PC-3 (cell line): ENCODE measurements at regions not wholly inside any gene's neighbourhood (a gene's known extent, or its start where the extent isn't known, plus 50 kb on each side); places are given as distances from the start of the nearest gene placed in this dataset.

ENCODE experiments used
- ATAC-seq: fragments of 200-7000 bp; cut with Tn5 transposase; 2 replicates; pipeline ENCODE4 v1.9.1; 2020; ENCODE audit warnings: mild to moderate bottlenecking, moderate library complexity
- BruUV-seq: library from RNA; stranded (reverse); fragments of 400-500 nt; replicated peaks from 2 replicates; lab custom pipeline; 2021; lab: Mats Ljungman, UMichigan
- CTCF ChIA-PET: fragments of 300-600 bp; sonication (Branson Sonifier 250); formaldehyde crosslinking; loops from one replicate; lab custom pipeline; 2022; ENCODE audit warnings: antibody characterized with exemption; lab: Charles Lee
- POLR2A ChIA-PET: fragments of 300-600 bp; sonication (Branson Sonifier 250); formaldehyde crosslinking; loops from one replicate; lab custom pipeline; 2022; ENCODE audit warnings: antibody characterized with exemption; ENCODE audit not compliant: unreplicated experiment; lab: Charles Lee
- DNase-seq: peaks from one replicate; pipeline ENCODE4 v3.0.0-alpha.2; 2015
- H2AFZ ChIP-seq: fragments of 300-600 bp; sonication (generic); 2 replicates; pipeline ENCODE4 v1.6.0; 2016; ENCODE audit warnings: antibody characterized with exemption, low read length
- H3F3A ChIP-seq: fragments of 300-600 bp; sonication (generic); one replicate; pipeline ENCODE4 v1.6.0; 2017; ENCODE audit warnings: antibody characterized with exemption, low read length, control low read depth, mild to moderate bottlenecking; ENCODE audit not compliant: unreplicated experiment
- H3K27ac ChIP-seq: fragments of 300-600 bp; sonication (generic); 2 replicates; pipeline ENCODE4 v1.5.1; 2016; ENCODE audit warnings: mild to moderate bottlenecking, low read length
- H3K27me3 ChIP-seq: fragments of 300-600 bp; sonication (generic); 2 replicates; pipeline ENCODE4 v1.6.1; 2016; ENCODE audit warnings: low read length, mixed read lengths
- H3K36me3 ChIP-seq: fragments of 300-600 bp; sonication (generic); 2 replicates; pipeline ENCODE4 v1.6.1; 2016; ENCODE audit warnings: low read depth, mixed run types, low read length, mixed read lengths
- H3K4me1 ChIP-seq: fragments of 300-600 bp; sonication (generic); 2 replicates; pipeline ENCODE4 v1.5.1; 2016; ENCODE audit warnings: low read length; ENCODE audit not compliant: insufficient read depth
- H3K4me2 ChIP-seq: fragments of 300-600 bp; sonication (generic); 2 replicates; pipeline ENCODE4 v1.6.0; 2016; ENCODE audit warnings: low read length
- H3K4me3 ChIP-seq: fragments of 300-600 bp; sonication (generic); 2 replicates; pipeline ENCODE4 v1.5.1; 2016; ENCODE audit warnings: mild to moderate bottlenecking, low read length, mixed read lengths
- H3K79me2 ChIP-seq: fragments of 300-600 bp; sonication (generic); 2 replicates; pipeline ENCODE4 v1.6.1; 2017; ENCODE audit warnings: low read length, mixed read lengths
- H3K9ac ChIP-seq: fragments of 300-600 bp; sonication (generic); 2 replicates; pipeline ENCODE4 v1.6.0; 2016; ENCODE audit warnings: mild to moderate bottlenecking, low read length
- H3K9me2 ChIP-seq: fragments of 300-600 bp; sonication (generic); replicated peaks from 2 replicates; pipeline ENCODE4 v1.6.1; 2016; ENCODE audit warnings: mixed run types, low read length, mixed read lengths
- H3K9me3 ChIP-seq: fragments of 300-600 bp; sonication (generic); 2 replicates; pipeline ENCODE4 v1.6.1; 2016; ENCODE audit warnings: low read length, mixed read lengths
- H4K20me1 ChIP-seq: fragments of 300-600 bp; sonication (generic); 2 replicates; pipeline ENCODE4 v1.6.1; 2016; ENCODE audit warnings: low read length, mixed read lengths
- EZH2 ChIP-seq: fragments of 300-600 bp; sonication (generic); IDR thresholded peaks from one replicate; pipeline ENCODE4 v1.6.1; 2017; ENCODE audit warnings: antibody characterized with exemption, mild to moderate bottlenecking, low read length; ENCODE audit not compliant: unreplicated experiment
- EZH2phosphoT487 ChIP-seq: fragments of 300-600 bp; sonication (generic); IDR thresholded peaks from 2 replicates; pipeline ENCODE4 v1.6.1; 2018; ENCODE audit warnings: mild to moderate bottlenecking, antibody characterized with exemption, low read length, borderline replicate concordance
- intact Hi-C: fragments of 100-400 bp; cut with micrococcal nuclease; formaldehyde crosslinking; loops from 2 replicates; pipeline ENCODE4 v1.9.0; 2023
- TF ChIP-seq, protein P1 (sequence below): fragments of 300-600 bp; sonication (generic); conservative IDR thresholded peaks from 2 replicates; pipeline ENCODE4 v1.5.1; 2017; ENCODE audit warnings: antibody characterized with exemption, low read depth, mild to moderate bottlenecking, low read length

DNA sequence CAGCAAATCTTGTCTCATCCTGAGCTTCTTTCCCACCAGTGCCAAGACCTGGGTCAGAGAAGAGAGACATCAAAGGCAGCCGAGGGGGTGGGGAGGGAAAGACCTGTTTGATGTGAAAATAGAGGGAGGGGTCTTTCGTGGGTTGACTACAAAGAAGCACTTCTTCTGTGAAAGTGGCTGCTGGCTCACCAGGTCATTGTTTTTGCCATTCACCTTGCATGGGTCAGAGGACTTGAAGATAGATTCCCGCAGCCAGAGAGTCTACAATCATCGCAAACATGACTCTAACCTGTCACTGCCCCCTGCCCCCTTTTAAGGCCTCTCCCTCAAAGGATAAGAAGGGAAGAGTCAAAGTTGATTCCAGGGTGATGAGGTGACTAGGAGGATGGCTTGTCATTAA lies 166.1 kb upstream of the BMPER start:
- Histone ChIP-seq H3K9me2 (no peaks in the 10 kb centered on the region), H2AFZ (no peak overlapping the region), H3K9ac (no peak overlapping the region), H4K20me1 (no peaks in the 10 kb centered on the region), H3K27me3 (no peaks in the 10 kb centered on the region), H3K36me3 (no peaks in the 10 kb centered on the region), H3F3A (no peaks in the 10 kb centered on the region), H3K9me3 (no peaks in the 10 kb centered on the region), H3K4me2 (no peak overlapping the region), H3K79me2 (no peaks in the 10 kb centered on the region), H3K27ac (no peak overlapping the region), H3K4me3 (no peak overlapping the region), H3K4me1 (no peaks in the 10 kb centered on the region)
- ChIA-PET CTCF (no interaction called here), POLR2A (no interaction called here)
- DNase-seq (no peak), ATAC-seq (no peak)
- TF ChIP-seq, protein P1, sequence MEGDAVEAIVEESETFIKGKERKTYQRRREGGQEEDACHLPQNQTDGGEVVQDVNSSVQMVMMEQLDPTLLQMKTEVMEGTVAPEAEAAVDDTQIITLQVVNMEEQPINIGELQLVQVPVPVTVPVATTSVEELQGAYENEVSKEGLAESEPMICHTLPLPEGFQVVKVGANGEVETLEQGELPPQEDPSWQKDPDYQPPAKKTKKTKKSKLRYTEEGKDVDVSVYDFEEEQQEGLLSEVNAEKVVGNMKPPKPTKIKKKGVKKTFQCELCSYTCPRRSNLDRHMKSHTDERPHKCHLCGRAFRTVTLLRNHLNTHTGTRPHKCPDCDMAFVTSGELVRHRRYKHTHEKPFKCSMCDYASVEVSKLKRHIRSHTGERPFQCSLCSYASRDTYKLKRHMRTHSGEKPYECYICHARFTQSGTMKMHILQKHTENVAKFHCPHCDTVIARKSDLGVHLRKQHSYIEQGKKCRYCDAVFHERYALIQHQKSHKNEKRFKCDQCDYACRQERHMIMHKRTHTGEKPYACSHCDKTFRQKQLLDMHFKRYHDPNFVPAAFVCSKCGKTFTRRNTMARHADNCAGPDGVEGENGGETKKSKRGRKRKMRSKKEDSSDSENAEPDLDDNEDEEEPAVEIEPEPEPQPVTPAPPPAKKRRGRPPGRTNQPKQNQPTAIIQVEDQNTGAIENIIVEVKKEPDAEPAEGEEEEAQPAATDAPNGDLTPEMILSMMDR: no peak
- TF ChIP-seq EZH2 (no peak), EZH2phosphoT487 (no peak)
- no TSS peak for BruUV-seq
- intact Hi-C loops: no loop called here

DNA sequence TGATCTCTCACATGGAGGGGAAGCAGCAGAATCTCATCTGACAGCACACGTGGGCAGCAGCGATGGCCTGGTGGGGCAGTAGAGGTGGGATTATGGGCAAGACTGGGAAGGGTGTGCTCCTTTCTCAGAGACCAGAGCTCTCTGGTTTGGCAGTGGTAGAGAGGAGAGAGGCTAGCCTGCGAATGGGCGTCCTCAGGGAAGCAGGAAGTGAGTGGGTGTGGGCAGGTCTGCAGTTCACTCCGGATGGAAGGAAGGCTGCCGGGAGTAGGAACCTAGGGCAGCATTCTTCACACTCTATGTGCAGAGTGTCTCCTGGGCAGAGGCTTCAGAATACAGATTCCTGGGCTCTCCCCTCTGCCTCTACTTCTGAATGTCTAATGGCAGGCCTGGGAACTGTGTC lies 162.8 kb upstream of the BMPER start:
- H3K27ac ChIP-seq: no peak overlapping the region
- no peaks in the 10 kb centered on the region for H3K9me3 ChIP-seq
- no peaks in the 10 kb centered on the region for H3K27me3 ChIP-seq
- H3F3A ChIP-seq: no peaks in the 10 kb centered on the region
- intact Hi-C loops: loop anchor here (10.0 kb wide), 2 partner anchors 288 to 408 kb away; no protein-coding TSS in a partner anchor
- no peaks in the 10 kb centered on the region for H3K9me2 ChIP-seq
- TF ChIP-seq EZH2 (no peak), EZH2phosphoT487 (no peak)
- TF ChIP-seq, protein P1: no peak
- no peaks in the 10 kb centered on the region for H4K20me1 ChIP-seq
- no peaks in the 10 kb centered on the region for H3K79me2 ChIP-seq
- BruUV-seq: no TSS peak
- no peaks in the 10 kb centered on the region for H3K36me3 ChIP-seq
- H3K4me2 ChIP-seq: no peak overlapping the region
- no peak overlapping the region for H2AFZ ChIP-seq
- H3K9ac ChIP-seq: no peak overlapping the region
- DNase-seq: no peak
- H3K4me1 ChIP-seq: no peaks in the 10 kb centered on the region
- no peak for ATAC-seq
- ChIA-PET CTCF (no interaction called here), POLR2A (no interaction called here)
- H3K4me3 ChIP-seq: no peak overlapping the region

DNA sequence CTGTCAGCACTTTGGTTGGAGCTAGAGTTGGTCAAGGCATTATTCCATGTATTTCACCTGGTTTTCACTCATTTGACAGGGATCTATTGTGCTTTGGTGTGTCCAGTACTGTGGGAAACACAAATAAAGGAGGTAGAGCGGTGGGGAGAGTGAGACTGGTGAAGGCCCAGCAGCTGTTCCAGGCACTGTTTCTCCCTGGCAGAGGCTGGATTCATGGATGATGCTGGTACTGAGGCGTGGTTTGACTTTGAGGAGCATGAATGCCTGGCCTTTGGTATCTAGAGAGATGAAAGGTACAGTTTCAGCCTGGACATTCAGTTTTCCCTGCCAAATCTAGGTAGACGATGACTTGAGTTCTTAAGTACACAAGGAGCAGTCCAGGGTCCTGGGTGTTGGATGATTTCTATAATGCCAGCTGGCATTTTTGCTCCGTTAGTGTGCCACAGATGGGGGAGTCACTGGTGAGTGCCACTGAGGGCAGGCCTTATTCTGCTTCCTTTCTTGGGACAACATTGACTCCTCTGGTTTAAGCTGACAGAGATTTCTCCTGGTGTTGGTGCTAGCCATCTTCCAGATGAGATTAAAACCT lies 162.2 kb upstream of the BMPER start:
- Histone ChIP-seq H3K36me3 (no peaks in the 10 kb centered on the region), H2AFZ (no peak overlapping the region), H3K4me3 (no peak overlapping the region), H3K27ac (no peak overlapping the region), H3K9me2 (no peaks in the 10 kb centered on the region), H3F3A (no peaks in the 10 kb centered on the region), H3K9ac (no peak overlapping the region), H3K9me3 (no peaks in the 10 kb centered on the region), H3K4me2 (no peak overlapping the region), H3K4me1 (no peaks in the 10 kb centered on the region), H4K20me1 (no peaks in the 10 kb centered on the region), H3K27me3 (no peaks in the 10 kb centered on the region), H3K79me2 (no peaks in the 10 kb centered on the region)
- ATAC-seq: no peak
- intact Hi-C loops: loop anchor here (10.0 kb wide), 2 partner anchors 288 to 408 kb away; no protein-coding TSS in a partner anchor
- ChIA-PET POLR2A (no interaction called here), CTCF (no interaction called here)
- no peak for DNase-seq
- TF ChIP-seq EZH2phosphoT487: no peak
- TF ChIP-seq, protein P1: no peak
- TF ChIP-seq EZH2: no peak
- BruUV-seq: no TSS peak
